ENCODE measurements at regions not wholly inside any gene's neighbourhood (a gene's known extent, or its start where the extent isn't known, plus 50 kb on each side); places are given as distances from the start of the nearest gene placed in this dataset.

DNA sequence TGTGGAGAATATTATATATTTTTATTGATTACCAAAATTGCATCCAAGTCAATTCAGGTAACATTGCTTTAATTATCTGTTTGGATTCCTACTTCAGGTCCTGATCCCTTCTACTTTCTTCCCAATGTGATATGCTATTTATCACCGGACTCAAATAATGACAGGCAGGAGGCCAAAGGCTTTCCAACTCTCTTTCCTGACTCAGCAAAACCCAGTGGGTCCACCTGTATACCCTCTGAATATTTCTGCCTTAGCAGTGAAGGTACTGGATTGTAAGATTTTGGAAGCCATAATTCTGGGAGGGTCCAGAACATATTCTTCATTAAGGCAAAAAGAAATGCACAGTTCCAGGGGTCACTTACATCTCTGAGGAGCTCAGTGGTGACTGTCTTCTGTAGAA is 260.2 kb upstream of the UBASH3B start:
- TF ChIP-seq EZH2 (IDR thresholded peaks at IDR 0.05) (no peak), POLR2AphosphoS5 (IDR thresholded peaks at IDR 0.05; ENCODE audit: borderline replicate concordance, low read depth, low read length) (no peak)

Data from SK-N-MC (cell line).